Keratinocyte (primary cell): ENCODE measurements at regions not wholly inside any gene's neighbourhood (a gene's known extent, or its start where the extent isn't known, plus 50 kb on each side); places are given as distances from the start of the nearest gene placed in this dataset.

Experiments used
- DNase-seq: peaks from one replicate; pipeline ENCODE4 v3.0.0-alpha.2; 2011; ENCODE audit warnings: low read depth, missing footprints, low spot score
- FAIRE-seq: peaks from 2 replicates; lab custom pipeline; 2011; peaks lifted over from hg19 to GRCh38; lab: Jason Lieb, UNC
- H2AFZ ChIP-seq: 2 replicates; pipeline ENCODE4 v1.6.0; 2012; ENCODE audit warnings: low read length, control low read depth, inconsistent platforms; ENCODE audit not compliant: control insufficient read depth
- H3K27ac ChIP-seq: 2 replicates; pipeline ENCODE4 v1.5.1; 2011; ENCODE audit warnings: low read length; ENCODE audit not compliant: control insufficient read depth, insufficient read depth
- H3K27me3 ChIP-seq: 3 replicates; pipeline ENCODE4 v1.6.0; 2011; ENCODE audit warnings: low read length; ENCODE audit not compliant: control insufficient read depth, insufficient read depth; ENCODE audit errors: extremely low read depth
- H3K36me3 ChIP-seq, 2 experiments: 2 replicates in 1 of 2; 3 replicates in 1 of 2; pipeline ENCODE4 v1.5.1; 2011; ENCODE audit warnings: low read length in 2 of 2, mild to moderate bottlenecking in 1 of 2; ENCODE audit not compliant: control insufficient read depth in 2 of 2, insufficient read depth in 2 of 2; ENCODE audit errors: extremely low read depth in 1 of 2
- H3K4me1 ChIP-seq: 3 replicates; pipeline ENCODE4 v1.5.1; 2011; ENCODE audit warnings: low read length; ENCODE audit not compliant: control insufficient read depth, insufficient read depth; ENCODE audit errors: extremely low read depth
- H3K4me2 ChIP-seq: 3 replicates; pipeline ENCODE4 v1.6.0; 2011; ENCODE audit warnings: low read depth, low read length; ENCODE audit not compliant: control insufficient read depth, insufficient read depth; ENCODE audit errors: extremely low read depth
- H3K4me3 ChIP-seq, 3 experiments: fragments of 200-600 bp in 1 of 3; sonication (generic) in 1 of 3; 2 replicates in 2 of 3; 3 replicates in 1 of 3; pipeline ENCODE4 v1.5.1; 2011 to 2016; ENCODE audit warnings: low read length in 3 of 3, mild to moderate bottlenecking in 3 of 3, control low read depth in 2 of 3, inconsistent platforms in 1 of 3, low read depth in 1 of 3, mixed read lengths in 1 of 3, mixed run types in 1 of 3, moderate library complexity in 1 of 3; ENCODE audit not compliant: control insufficient read depth in 2 of 3, insufficient read depth in 2 of 3; ENCODE audit errors: extremely low read depth in 1 of 3
- H3K79me2 ChIP-seq: 2 replicates; pipeline ENCODE4 v1.6.0; 2012; ENCODE audit warnings: low read length; ENCODE audit not compliant: control insufficient read depth, insufficient read depth
- H3K9ac ChIP-seq: 3 replicates; pipeline ENCODE4 v1.6.0; 2011; ENCODE audit warnings: low read length; ENCODE audit not compliant: control insufficient read depth, insufficient read depth; ENCODE audit errors: extremely low read depth
- H3K9me1 ChIP-seq: 3 replicates; pipeline ENCODE4 v1.6.0; 2011; ENCODE audit warnings: low read length; ENCODE audit not compliant: control insufficient read depth, insufficient read depth; ENCODE audit errors: extremely low read depth
- H3K9me3 ChIP-seq: 2 replicates; pipeline ENCODE4 v1.5.1; 2012; ENCODE audit warnings: low read depth, low read length; ENCODE audit not compliant: control insufficient read depth
- H4K20me1 ChIP-seq: 3 replicates; pipeline ENCODE4 v1.6.0; 2011; ENCODE audit warnings: low read length; ENCODE audit not compliant: control insufficient read depth, insufficient read depth; ENCODE audit errors: extremely low read depth
- CTCF ChIP-seq, 3 experiments: IDR thresholded peaks in 1 of 3; conservative IDR thresholded peaks in 1 of 3; optimal IDR thresholded peaks in 1 of 3; 2 replicates in 2 of 3; 3 replicates in 1 of 3; pipeline versions ENCODE3 to v1.5.1; 2011; ENCODE audit warnings: low read length in 3 of 3, mild to moderate bottlenecking in 3 of 3, moderate library complexity in 2 of 3, control low read depth in 1 of 3, inconsistent platforms in 1 of 3; ENCODE audit not compliant: insufficient read depth in 2 of 3; ENCODE audit errors: extremely low read depth in 1 of 3
- EZH2 ChIP-seq: IDR thresholded peaks from one replicate; pipeline ENCODE4 v1.6.1; 2012; ENCODE audit warnings: inconsistent platforms, mild to moderate bottlenecking, low read length, moderate library complexity
- dilution Hi-C: fragments of 300-500 bp; cut with MboI; formaldehyde crosslinking; loops from one replicate; pipeline ENCODE4 v1.7.0; 2020; ENCODE audit warnings: low sequenced_read_pairs; ENCODE audit not compliant: extremely low pct_ligation_motif_present

- TF ChIP-seq CTCF (optimal IDR thresholded peaks at IDR 0.05 in 1 of 3, IDR thresholded peaks at IDR 0.05 in 1 of 3, conservative IDR thresholded peaks at IDR 0.05 in 1 of 3; ENCODE audit: extremely low read depth in 1 of 3, insufficient read depth in 2 of 3, low read length in 3 of 3) (no peak), EZH2 (no peak)
- no peaks in the 10 kb centered on the region for H3K4me1 ChIP-seq
- DNase-seq (no peak), FAIRE-seq (no peak)
- H3K4me2 ChIP-seq: no peak overlapping the region
- H3K9me3 ChIP-seq: no peaks in the 10 kb centered on the region
- H3K36me3 ChIP-seq: no peaks in the 10 kb centered on the region
- no peak overlapping the region for H3K27ac ChIP-seq
- H3K27me3 ChIP-seq: no peaks in the 10 kb centered on the region
- no peaks in the 10 kb centered on the region for H3K9me1 ChIP-seq
- no peaks in the 10 kb centered on the region for H4K20me1 ChIP-seq
- H3K4me3 ChIP-seq: no peak overlapping the region
- no peak overlapping the region for H3K9ac ChIP-seq
- dilution Hi-C loops: no loop called here
- no peak overlapping the region for H2AFZ ChIP-seq
- no peaks in the 10 kb centered on the region for H3K79me2 ChIP-seq
Measured at GRCh38 chr5:30693326-30693725, 500.2 kb upstream of the CDH6 start.

- Histone ChIP-seq H3K36me3 (no peaks in the 10 kb centered on the region), H3K4me2 (no peak overlapping the region), H4K20me1 (no peaks in the 10 kb centered on the region), H3K4me3 (no peak overlapping the region), H3K9me1 (no peaks in the 10 kb centered on the region), H3K4me1 (no peaks in the 10 kb centered on the region), H3K27ac (no peak overlapping the region), H3K79me2 (no peaks in the 10 kb centered on the region), H3K9me3 (no peaks in the 10 kb centered on the region), H2AFZ (no peak overlapping the region), H3K27me3 (no peaks in the 10 kb centered on the region), H3K9ac (no peak overlapping the region)
- no peak for DNase-seq
- TF ChIP-seq CTCF (optimal IDR thresholded peaks at IDR 0.05 in 1 of 3, IDR thresholded peaks at IDR 0.05 in 1 of 3, conservative IDR thresholded peaks at IDR 0.05 in 1 of 3; ENCODE audit: extremely low read depth in 1 of 3, insufficient read depth in 2 of 3, low read length in 3 of 3) (no peak), EZH2 (no peak)
- no peak for FAIRE-seq
- dilution Hi-C loops: no loop called here
Measured at GRCh38 chr5:30690931-30691330, 502.6 kb upstream of the CDH6 start.
